ENCODE measurements at regions not wholly inside any gene's neighbourhood (a gene's known extent, or its start where the extent isn't known, plus 50 kb on each side); places are given as distances from the start of the nearest gene placed in this dataset.
A peak's percentile ranks its signal among the peaks of the same experiment; 100 is the strongest.
"Not testable (repeated sequence)": the region's sequence is repeated elsewhere in the genome, so short reads cannot be mapped to it uniquely, and the experiment has no call there.

GRCh38 chr11:79671401-79671800 lies 230.6 kb upstream of the TENM4 start:
- no peak overlapping the region for H3K27ac ChIP-seq
- DNase-seq (ENCODE audit: low read depth, low spot score), result no peak

GRCh38 chr11:79670882-79671281 lies 230.1 kb upstream of the TENM4 start:
- peak; percentile 49 for DNase-seq (ENCODE audit: low read depth, low spot score)
- no peak overlapping the region for H3K27ac ChIP-seq

GRCh38 chr11:79668575-79668974 lies 227.7 kb upstream of the TENM4 start:
- no peak overlapping the region for H3K27ac ChIP-seq
- DNase-seq (ENCODE audit: low read depth, low spot score), result no peak

DNA sequence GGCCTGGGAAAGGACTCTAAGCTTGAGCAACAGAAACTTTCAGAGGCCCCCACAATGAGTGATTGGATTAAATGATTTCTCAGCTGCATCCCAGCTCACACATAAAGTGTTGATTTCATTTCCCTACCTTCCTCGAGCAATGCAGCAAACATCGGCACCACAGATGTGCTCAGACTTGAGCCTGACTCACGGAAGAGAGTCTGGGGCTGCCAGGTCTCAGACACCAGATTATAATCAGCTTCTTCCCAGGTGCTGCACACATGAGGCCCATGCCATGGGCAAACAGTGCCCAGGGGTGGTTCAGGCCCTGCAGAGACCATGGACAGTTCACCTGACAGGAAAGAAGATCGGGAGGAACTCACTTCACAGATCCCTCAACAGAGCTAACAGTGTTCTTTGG lies 226.6 kb upstream of the TENM4 start:
- no peak for DNase-seq (ENCODE audit: low read depth, low spot score)
- no peak overlapping the region for H3K27ac ChIP-seq

GRCh38 chr11:79663017-79663416 lies 222.2 kb upstream of the TENM4 start:
- H3K27ac ChIP-seq, result no peak overlapping the region
- DNase-seq (ENCODE audit: low read depth, low spot score), result no peak

DNA sequence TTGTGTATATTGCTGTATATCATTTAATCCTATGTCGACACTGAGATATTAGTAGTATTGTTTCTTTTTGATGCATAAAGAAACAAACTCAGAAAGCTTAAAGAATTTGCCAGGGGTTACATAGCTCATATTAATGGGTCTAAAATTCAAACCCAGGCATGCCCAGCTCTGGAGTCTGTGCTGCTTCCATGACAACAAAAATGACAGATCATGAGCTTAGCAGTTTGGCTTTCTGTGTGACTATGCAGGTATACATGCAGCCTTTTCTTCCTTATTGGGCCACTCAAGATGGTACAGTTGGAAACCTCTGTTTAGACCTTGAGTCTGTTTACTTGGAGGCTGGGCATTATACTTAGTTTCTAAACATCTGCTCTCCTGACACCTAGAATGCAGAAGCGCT lies 220.5 kb upstream of the TENM4 start:
- H3K27ac ChIP-seq, result no peak overlapping the region
- DNase-seq (ENCODE audit: low read depth, low spot score), result no peak

DNA sequence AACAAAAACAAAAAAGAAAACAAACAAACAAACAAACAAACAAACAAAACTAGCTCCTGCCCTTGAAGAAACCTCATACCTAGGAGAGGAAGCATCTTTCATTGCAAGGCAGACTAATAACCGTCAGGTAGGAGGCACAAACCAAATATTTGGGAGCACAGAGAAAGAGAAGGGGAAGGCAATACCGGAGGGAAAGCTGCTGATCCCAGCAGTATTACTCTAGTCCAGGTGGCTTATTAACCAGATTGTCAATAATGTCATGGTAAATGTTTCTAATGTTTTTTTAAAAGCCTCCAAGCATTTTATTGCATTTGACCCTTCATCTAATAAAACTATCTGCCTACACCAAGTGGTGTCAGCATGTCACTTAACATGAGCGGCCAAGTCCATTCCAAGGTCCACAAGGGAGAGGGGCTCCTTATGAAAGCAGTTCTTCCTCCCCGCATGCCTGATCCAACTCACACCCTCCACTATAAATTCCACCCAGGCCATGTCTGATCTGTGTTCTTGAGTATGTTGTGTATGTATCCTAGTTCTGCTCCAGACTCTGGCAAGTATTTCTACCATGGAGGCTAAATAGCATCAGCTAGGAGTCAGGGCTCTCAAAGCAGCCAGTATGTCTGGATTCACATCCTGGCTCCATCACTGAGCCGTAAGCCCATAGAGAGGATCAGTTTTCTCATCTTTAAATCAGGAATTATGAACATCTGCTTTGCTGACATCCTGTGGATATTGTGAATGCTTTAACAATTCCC lies 208.1 kb upstream of the TENM4 start:
- no peak overlapping the region for H3K27ac ChIP-seq
- DNase-seq (ENCODE audit: low read depth, low spot score), result no peak

DNA sequence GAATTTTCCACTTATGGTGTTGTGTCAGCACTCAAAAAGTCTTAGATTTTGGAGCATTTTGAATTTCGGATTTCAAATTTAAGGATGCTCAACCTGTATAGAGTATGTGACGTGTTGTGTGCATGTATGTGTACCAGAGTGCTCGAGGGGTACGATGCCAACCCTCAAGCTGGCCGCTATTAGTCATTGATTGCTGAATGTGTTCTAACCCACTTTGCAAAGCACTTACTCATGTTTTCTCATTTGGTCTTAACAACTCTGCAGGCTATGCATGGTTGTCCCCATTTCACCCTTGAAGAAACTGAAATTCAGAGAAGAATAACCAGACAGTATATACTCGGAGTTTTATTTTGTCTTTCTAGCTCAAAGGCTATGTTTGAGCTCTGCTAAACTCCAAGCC lies 196.4 kb upstream of the TENM4 start:
- no peak for DNase-seq (ENCODE audit: low read depth, low spot score)
- no peak overlapping the region for H3K27ac ChIP-seq

GRCh38 chr11:79634905-79635304 lies 194.1 kb upstream of the TENM4 start:
- no peak overlapping the region for H3K27ac ChIP-seq
- DNase-seq (ENCODE audit: low read depth, low spot score), result no peak

GRCh38 chr11:79627281-79627680 lies 186.5 kb upstream of the TENM4 start:
- no peak for DNase-seq (ENCODE audit: low read depth, low spot score)
- H3K27ac ChIP-seq, result no peak overlapping the region

GRCh38 chr11:79626135-79627075 lies 185.6 kb upstream of the TENM4 start:
- H3K27ac ChIP-seq, result peak overlapping the region; percentile 55
- DNase-seq (ENCODE audit: low read depth, low spot score), result peak; percentile 59

DNA sequence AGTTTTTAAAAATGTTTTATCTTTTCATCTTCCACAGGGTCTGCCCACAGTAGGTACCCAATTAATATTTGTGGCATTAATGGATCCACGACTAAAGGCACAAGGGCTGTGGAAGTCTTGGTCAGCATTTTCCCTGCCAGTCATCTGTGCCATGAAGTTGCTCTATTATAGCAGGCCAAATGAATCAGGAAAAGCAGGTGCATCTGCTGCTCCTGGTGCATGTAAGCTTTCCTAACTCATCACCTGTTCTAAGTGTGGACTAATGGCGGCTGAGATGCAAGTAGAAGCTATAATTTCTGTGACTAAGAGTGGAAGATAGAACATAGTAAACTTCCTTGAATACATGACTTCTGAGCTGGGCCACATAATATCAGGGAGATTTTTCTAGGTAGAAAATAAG lies 182.5 kb upstream of the TENM4 start:
- H3K27ac ChIP-seq, result no peak overlapping the region
- no peak for DNase-seq (ENCODE audit: low read depth, low spot score)

DNA sequence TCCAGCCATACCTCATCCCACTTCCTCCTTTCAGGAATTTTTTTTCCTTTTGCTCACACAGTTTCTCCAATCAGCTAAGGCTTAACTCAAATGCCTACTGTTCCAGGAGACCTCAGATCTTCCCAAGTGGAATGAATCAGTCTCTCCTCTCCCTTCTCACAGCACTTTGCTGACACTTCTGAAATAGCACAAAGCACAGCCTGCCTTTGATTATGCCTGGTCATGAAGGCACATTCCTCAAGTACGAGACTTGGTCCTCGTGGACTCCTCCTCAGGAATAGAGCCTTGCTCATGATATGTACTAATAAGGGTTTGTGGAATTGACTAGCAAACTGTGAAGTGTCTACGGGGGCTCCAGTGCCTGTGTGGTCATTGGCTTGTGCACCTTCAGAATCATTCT lies 176.7 kb upstream of the TENM4 start:
- peak overlapping the region; percentile 62 for H3K27ac ChIP-seq
- DNase-seq (ENCODE audit: low read depth, low spot score), result no peak

DNA sequence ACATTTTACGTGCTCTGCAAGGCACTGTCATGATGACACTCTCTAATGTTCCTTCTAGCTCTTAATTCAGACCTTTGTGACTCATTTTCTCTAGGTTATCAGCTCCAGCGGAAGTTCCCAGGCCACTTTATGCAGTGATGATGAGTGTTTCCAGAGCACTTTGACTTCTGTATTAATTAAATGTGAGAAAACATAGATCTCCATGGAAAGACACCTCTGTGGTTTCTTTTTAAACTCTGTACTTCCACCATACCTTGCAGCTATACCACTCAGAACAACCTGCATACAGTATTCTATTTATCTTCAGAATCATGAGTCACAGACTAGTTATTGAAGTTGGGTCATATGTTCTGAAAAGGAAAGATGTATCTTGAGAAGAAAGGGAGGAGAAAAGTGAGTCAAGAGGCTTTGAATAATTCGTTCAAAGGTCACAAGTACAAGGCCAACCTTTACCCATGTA lies 175.6 kb upstream of the TENM4 start:
- H3K27ac ChIP-seq, result peak overlapping the region; percentile 62
- DNase-seq (ENCODE audit: low read depth, low spot score), result peak; percentile 59

DNA sequence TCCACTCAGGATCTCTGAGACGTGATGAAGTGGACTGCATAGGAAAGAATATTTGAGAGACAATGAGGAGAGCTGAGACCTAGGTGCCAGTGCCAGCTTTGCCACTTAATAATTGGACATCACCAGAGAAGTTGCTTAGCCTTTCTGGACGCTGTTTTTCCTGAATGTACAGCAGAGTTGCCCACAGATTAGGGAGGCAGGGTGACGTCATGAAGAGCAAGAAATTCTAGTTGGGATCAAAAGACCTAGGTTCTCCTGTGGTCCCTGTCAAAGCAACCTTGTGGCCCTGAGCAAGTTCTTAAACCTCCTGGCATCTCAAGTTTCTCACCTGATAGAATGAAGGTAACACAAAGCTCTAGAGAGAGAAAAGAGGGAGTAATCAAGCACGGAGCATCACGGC lies 174.6 kb upstream of the TENM4 start:
- no peak for DNase-seq (ENCODE audit: low read depth, low spot score)
- no peak overlapping the region for H3K27ac ChIP-seq

DNA sequence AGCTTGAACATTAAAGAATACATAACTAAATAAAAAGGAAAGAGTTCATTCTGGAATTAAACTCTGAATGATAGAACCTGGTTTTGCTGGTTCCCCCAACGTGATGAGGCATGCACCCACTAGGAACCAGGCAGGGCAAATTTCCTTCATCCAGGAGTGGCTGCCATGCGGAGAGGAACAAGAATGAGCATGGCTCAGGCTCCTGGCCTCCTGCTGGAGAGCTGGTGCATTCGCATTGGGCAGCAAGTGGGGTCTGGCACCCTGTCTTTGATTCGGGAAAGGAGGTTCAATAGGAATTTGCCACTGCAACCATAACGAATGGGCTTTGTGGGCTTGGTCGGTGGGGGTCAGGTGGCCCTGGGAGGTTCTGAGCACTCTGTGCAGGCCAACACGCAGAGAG lies 169.8 kb upstream of the TENM4 start:
- no peak overlapping the region for H3K27ac ChIP-seq
- no peak for DNase-seq (ENCODE audit: low read depth, low spot score)

GRCh38 chr11:79610139-79610538 lies 169.3 kb upstream of the TENM4 start:
- no peak overlapping the region for H3K27ac ChIP-seq
- DNase-seq (ENCODE audit: low read depth, low spot score), result no peak

DNA sequence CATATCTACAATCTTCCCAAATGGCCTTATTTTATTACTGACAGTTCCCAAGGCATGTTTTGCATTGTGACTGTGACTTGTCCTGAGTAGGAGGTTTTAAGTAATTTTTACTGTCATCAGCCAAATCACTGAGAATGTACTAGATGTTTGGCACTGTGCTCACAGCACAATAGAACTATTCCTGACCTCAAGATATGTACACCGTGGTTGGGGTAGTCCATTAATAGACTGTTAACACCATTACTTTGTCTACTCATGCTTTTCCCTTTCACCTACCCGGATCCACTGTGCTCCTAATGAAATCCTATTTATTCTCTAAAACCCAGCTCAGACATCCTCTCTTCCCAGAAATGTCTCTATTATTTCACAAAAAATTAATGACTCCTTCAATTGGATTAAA lies 168.7 kb upstream of the TENM4 start:
- DNase-seq (ENCODE audit: low read depth, low spot score), result no peak
- H3K27ac ChIP-seq, result no peak overlapping the region

DNA sequence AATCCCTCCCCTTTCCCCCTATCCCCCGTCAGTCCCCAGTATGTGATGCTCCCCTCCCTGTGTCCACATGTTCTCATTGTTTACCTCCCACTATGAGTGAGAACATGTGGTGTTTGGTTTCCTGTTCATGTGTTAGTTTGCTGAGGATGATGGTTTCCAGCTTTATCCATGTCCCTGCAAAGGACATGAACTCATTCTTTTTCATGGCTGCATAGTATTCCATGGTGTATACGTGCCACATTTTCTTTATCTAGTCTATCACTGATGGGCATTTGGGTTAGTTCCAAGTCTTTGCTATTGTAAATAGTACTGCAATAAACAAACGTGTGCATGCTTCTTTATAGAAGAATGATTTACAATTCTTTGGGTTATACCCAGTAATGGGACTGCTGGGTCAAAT lies 165.6 kb upstream of the TENM4 start:
- not testable (repeated sequence) for DNase-seq (ENCODE audit: low read depth, low spot score); H3K27ac ChIP-seq

- no peak for DNase-seq (ENCODE audit: low read depth, low spot score)
- no peak overlapping the region for H3K27ac ChIP-seq
Measured at GRCh38 chr11:79600711-79601110, 159.9 kb upstream of the TENM4 start.

DNA sequence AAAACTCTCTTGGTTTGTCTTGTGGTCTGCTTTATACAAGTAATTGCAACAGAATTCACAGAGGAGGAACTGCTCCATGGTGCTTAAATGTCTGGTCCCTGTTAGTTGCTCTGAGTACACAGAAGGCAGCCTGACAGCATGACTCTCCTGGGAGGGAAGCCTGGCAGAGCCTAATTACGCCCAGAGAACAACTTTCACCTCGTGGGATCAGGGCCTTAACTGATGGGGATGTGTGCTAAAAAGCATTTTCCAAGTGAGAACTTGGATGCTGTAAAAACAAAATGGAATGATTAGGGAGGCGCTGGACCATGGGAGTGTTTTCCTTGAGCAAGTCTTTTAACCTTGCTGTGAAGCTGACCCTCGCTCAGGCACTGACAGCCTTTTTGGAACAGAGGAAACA lies 154.0 kb upstream of the TENM4 start:
- no peak overlapping the region for H3K27ac ChIP-seq

More for the DNA sequence above, 154.0 kb upstream of the TENM4 start:
- no peak for DNase-seq (ENCODE audit: low read depth, low spot score)
